Thoracic aorta (tissue), 2 donors: ENCODE measurements at regions not wholly inside any gene's neighbourhood (a gene's known extent, or its start where the extent isn't known, plus 50 kb on each side); places are given as distances from the start of the nearest gene placed in this dataset.

Experiments
- ATAC-seq: fragments of 150-250 bp; one replicate; pipeline ENCODE4 v1.8.0; 2017; ENCODE audit warnings: low read depth; ENCODE audit not compliant: insufficient number of reproducible peaks, low FRiP score
- DNase-seq: peaks from one replicate; pipeline ENCODE4 v3.0.0-alpha.2; 2020; ENCODE audit warnings: low spot score
- H3K27ac ChIP-seq, 2 donors: fragments of 200-600 bp; sonication (generic); 1 replicate in 1 of 2; 2 replicates in 1 of 2; pipeline ENCODE4 v1.5.1; 2016; ENCODE audit warnings: mild to moderate bottlenecking in 2 of 2, moderate library complexity in 2 of 2
- H3K27me3 ChIP-seq: fragments of 200-600 bp; sonication (generic); replicated peaks from 2 replicates; pipeline ENCODE4 v1.6.0; 2016; ENCODE audit warnings: mild to moderate bottlenecking; ENCODE audit not compliant: insufficient read depth
- H3K36me3 ChIP-seq: fragments of 200-600 bp; sonication (generic); one replicate; pipeline ENCODE4 v1.5.1; 2016
- H3K4me1 ChIP-seq, 2 donors: fragments of 200-600 bp; sonication (generic); 1 replicate in 1 of 2; 2 replicates in 1 of 2; pipeline versions ENCODE4 v1.5.1 to v1.6.0; 2016; ENCODE audit warnings: low read depth in 2 of 2, mild to moderate bottlenecking in 1 of 2; ENCODE audit not compliant: control insufficient read depth in 1 of 2
- H3K4me3 ChIP-seq: fragments of 200-600 bp; sonication (generic); 2 replicates; pipeline ENCODE4 v1.5.1; 2016; ENCODE audit warnings: mild to moderate bottlenecking
- H3K9me3 ChIP-seq: fragments of 200-600 bp; sonication (generic); 2 replicates; pipeline ENCODE4 v1.5.1; 2016
- CTCF ChIP-seq: fragments of 200-600 bp; sonication (generic); IDR thresholded peaks from one replicate; pipeline ENCODE4 v1.5.1; 2019; ENCODE audit warnings: antibody characterized with exemption

DNA sequence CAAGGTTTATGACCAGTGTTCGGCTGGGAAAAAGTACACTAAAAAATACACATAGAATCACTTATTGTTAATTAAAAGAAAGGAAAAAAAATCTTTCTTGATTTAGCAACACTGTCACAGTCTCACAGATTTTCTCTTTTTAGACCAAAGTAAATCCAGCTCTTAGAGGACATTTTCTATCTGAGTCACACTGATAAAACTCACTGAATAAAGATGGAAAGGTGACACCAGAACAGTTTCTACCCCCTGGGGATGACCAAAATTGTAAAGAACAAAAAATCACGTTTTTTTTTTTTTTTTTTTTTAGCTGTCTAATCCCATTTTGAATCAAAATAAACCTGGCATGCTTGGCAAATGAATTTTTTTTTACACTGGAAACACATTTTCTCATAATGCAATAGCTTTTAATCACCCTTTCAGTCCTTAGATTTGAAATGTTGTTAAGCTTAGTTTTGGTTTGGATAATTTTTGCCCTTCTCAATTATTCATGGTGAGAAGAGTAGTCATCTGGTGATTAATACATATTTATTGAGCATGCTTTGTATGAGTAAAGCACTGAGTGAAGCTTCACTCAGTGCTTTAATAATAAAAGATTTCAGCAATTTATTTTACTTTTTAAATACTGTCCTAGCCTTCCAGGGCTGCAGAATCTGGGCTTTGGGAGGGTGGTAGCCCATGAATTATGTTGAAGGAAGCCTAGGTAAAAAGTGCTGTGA lies 886.3 kb downstream of the SLC4A3 start:
- Histone ChIP-seq H3K9me3 (no peaks in the 10 kb centered on the region), H3K27ac (no peak overlapping the region), H3K27me3 (no peaks in the 10 kb centered on the region), H3K4me3 (no peak overlapping the region), H3K36me3 (no peaks in the 10 kb centered on the region), H3K4me1 (no peaks in the 10 kb centered on the region)
- DNase-seq (no peak), ATAC-seq (no peak)
- TF ChIP-seq CTCF = no peak

DNA sequence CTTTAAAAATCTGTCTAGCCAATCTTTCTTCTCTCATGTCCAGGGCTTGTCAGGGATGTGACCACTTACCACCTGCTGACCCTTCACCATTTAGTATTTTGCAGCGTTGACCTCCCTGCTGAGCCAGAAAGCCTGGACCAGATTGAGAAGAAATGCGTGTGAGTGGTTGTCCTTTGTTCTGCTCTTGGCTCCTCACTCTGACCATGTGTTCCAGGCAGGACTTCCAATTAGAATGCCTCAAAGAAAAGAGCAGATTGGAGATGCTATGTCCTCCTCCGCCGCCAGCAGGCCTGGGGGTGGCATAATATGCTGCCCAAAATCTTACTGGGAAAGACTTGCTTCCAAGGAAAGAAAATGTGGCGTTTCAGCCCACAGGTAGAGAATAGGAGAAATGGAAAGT lies 894.1 kb downstream of the SLC4A3 start:
- no peak for DNase-seq
- Histone ChIP-seq H3K4me1 (no peaks in the 10 kb centered on the region), H3K27me3 (no peaks in the 10 kb centered on the region)

GRCh38 chr2:220528180-220528675 lies 900.8 kb downstream of the SLC4A3 start:
- H3K27me3 ChIP-seq = no peaks in the 10 kb centered on the region
- DNase-seq (no peak), ATAC-seq (no peak)
- H3K9me3 ChIP-seq = no peaks in the 10 kb centered on the region
- no peak overlapping the region for H3K27ac ChIP-seq
- TF ChIP-seq CTCF = no peak
- peaks cover 5 to 14% of the 10 kb centered on the region in 2 donors for H3K4me1 ChIP-seq
- H3K4me3 ChIP-seq = no peak overlapping the region
- no peaks in the 10 kb centered on the region for H3K36me3 ChIP-seq

More for the DNA sequence above, 894.1 kb downstream of the SLC4A3 start:
- Histone ChIP-seq H3K27ac (no peak overlapping the region), H3K4me3 (no peak overlapping the region), H3K36me3 (no peaks in the 10 kb centered on the region), H3K9me3 (no peaks in the 10 kb centered on the region)
- TF ChIP-seq CTCF = no peak
- ATAC-seq = no peak

DNA sequence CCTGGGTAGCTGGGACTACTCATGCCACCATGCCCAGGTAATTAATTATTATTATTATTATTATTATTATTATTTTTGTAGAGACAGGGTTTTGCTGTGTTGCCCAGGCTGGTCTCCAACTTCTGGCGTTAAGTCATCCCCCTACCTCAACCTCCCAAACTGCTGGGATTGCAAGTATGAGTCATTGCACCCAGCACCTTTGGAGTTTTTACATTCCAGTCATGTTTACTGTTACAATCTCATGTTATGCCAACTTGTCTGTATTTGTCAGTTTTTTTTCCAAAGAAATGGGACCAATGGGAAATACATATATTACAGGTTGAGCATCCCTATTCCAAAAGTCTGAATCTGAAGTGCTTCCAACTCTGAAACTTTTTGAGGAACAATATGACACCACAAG lies 903.8 kb downstream of the SLC4A3 start:
- no peaks in the 10 kb centered on the region for H3K27me3 ChIP-seq
- no peak for TF ChIP-seq CTCF
- H3K4me3 ChIP-seq = no peak overlapping the region
- no peak overlapping the region for H3K27ac ChIP-seq
- DNase-seq (no peak), ATAC-seq (no peak)
- no peaks in the 10 kb centered on the region for H3K9me3 ChIP-seq
- H3K4me1 ChIP-seq = peaks cover 5 to 14% of the 10 kb centered on the region in 2 donors
- no peaks in the 10 kb centered on the region for H3K36me3 ChIP-seq

GRCh38 chr2:220533485-220533884 lies 906.1 kb downstream of the SLC4A3 start:
- Histone ChIP-seq H3K27me3 (no peaks in the 10 kb centered on the region), H3K9me3 (no peaks in the 10 kb centered on the region), H3K36me3 (no peaks in the 10 kb centered on the region), H3K4me3 (no peak overlapping the region), H3K4me1 (peaks cover 4 to 5% of the 10 kb centered on the region in 2 donors), H3K27ac (no peak overlapping the region)
- no peak for TF ChIP-seq CTCF
- no peak for ATAC-seq
- DNase-seq = no peak
